HEK293 (cell line): ENCODE measurements at regions not wholly inside any gene's neighbourhood (a gene's known extent, or its start where the extent isn't known, plus 50 kb on each side); places are given as distances from the start of the nearest gene placed in this dataset.

Experiments used
- CTCF ChIA-PET: fragments of 350-600 bp; formaldehyde crosslinking; extraction: SDS; loops from one replicate; lab custom pipeline; 2021; ENCODE audit warnings: antibody characterized with exemption; lab: Yijun Ruan, JAX
- POLR2A ChIA-PET: fragments of 300-600 bp; formaldehyde crosslinking; extraction: SDS; loops from one replicate; lab custom pipeline; 2020; ENCODE audit warnings: antibody characterized with exemption, inconsistent platforms; lab: Yijun Ruan, JAX
- H3K27ac ChIP-seq: fragments of 200-500 bp; sonication (Bioruptor generic); 2 replicates; pipeline ENCODE4 v1.5.1; 2014; ENCODE audit warnings: low read depth, low read length, control low read depth, inconsistent platforms; ENCODE audit errors: extremely low read depth
- H3K36me3 ChIP-seq, 2 experiments: fragments of 200-500 bp in 1 of 2; sonication (Bioruptor generic) in 1 of 2; 1 replicate in 1 of 2; 2 replicates in 1 of 2; pipeline ENCODE4 v1.5.1; 2014 to 2017; ENCODE audit warnings: inconsistent platforms in 2 of 2, low read length in 2 of 2; ENCODE audit not compliant: control insufficient read depth in 2 of 2, insufficient read depth in 1 of 2
- H3K4me1 ChIP-seq: fragments of 200-500 bp; sonication (Bioruptor generic); 2 replicates; pipeline ENCODE4 v1.5.1; 2014; ENCODE audit warnings: mild to moderate bottlenecking, low read length, inconsistent platforms; ENCODE audit not compliant: control insufficient read depth, insufficient read depth
- H3K4me3 ChIP-seq: 2 replicates; pipeline ENCODE4 v1.5.1; 2011; ENCODE audit warnings: low read depth, mild to moderate bottlenecking, control low read depth, low read length, moderate library complexity
- H3K9me3 ChIP-seq: fragments of 200-500 bp; sonication (Bioruptor generic); 2 replicates; pipeline ENCODE4 v1.5.1; 2014; ENCODE audit warnings: low read depth, low read length, inconsistent platforms; ENCODE audit not compliant: control insufficient read depth, insufficient read depth
- FEZF1 ChIP-seq: fragments of 450-650 bp; formaldehyde crosslinking; IDR thresholded peaks from 2 replicates; pipeline ENCODE4 v1.5.1; 2016; ENCODE audit warnings: missing biosample characterization, missing genetic modification characterization
- GLI4 ChIP-seq: fragments of 450-650 bp; formaldehyde crosslinking; IDR thresholded peaks from 2 replicates; pipeline ENCODE4 v1.5.1; 2016; ENCODE audit warnings: missing biosample characterization, missing genetic modification characterization
- IKZF3 ChIP-seq: fragments of 450-650 bp; IDR thresholded peaks from 2 replicates; pipeline ENCODE4 v1.5.0; 2018; ENCODE audit warnings: missing biosample characterization, mild to moderate bottlenecking, missing genetic modification characterization, moderate library complexity
- REPIN1 ChIP-seq: fragments of 450-650 bp; formaldehyde crosslinking; IDR thresholded peaks from 2 replicates; pipeline ENCODE4 v1.5.1; 2017; ENCODE audit warnings: missing biosample characterization, missing genetic modification characterization, low read depth
- SETDB1 ChIP-seq: IDR thresholded peaks from one replicate; pipeline ENCODE4 v1.6.1; 2017; ENCODE audit warnings: mild to moderate bottlenecking, low read length, moderate library complexity, mixed read lengths; ENCODE audit not compliant: insufficient read length
- YY1 ChIP-seq: fragments of 450-650 bp; formaldehyde crosslinking; IDR thresholded peaks from 2 replicates; pipeline ENCODE4 v1.5.1; 2018; ENCODE audit warnings: missing biosample characterization, missing genetic modification characterization
- ZBTB20 ChIP-seq: fragments of 450-650 bp; formaldehyde crosslinking; IDR thresholded peaks from 2 replicates; pipeline ENCODE4 v1.5.1; 2016; ENCODE audit warnings: missing biosample characterization, missing genetic modification characterization
- ZBTB21 ChIP-seq: fragments of 450-650 bp; formaldehyde crosslinking; IDR thresholded peaks from 2 replicates; pipeline ENCODE4 v1.5.1; 2017; ENCODE audit warnings: missing biosample characterization, missing genetic modification characterization
- ZBTB8A ChIP-seq: fragments of 450-650 bp; formaldehyde crosslinking; IDR thresholded peaks from 2 replicates; pipeline ENCODE4 v1.5.1; 2016; ENCODE audit warnings: missing biosample characterization, missing genetic modification characterization
- ZFHX2 ChIP-seq: fragments of 450-650 bp; formaldehyde crosslinking; conservative IDR thresholded peaks from 2 replicates; pipeline ENCODE4 v1.5.1; 2016; ENCODE audit warnings: missing biosample characterization, missing genetic modification characterization
- ZNF174 ChIP-seq: fragments of 450-650 bp; formaldehyde crosslinking; IDR thresholded peaks from 2 replicates; pipeline ENCODE4 v1.5.0; 2017; ENCODE audit warnings: missing biosample characterization, mild to moderate bottlenecking, missing genetic modification characterization
- ZNF292 ChIP-seq: fragments of 450-650 bp; formaldehyde crosslinking; IDR thresholded peaks from 2 replicates; pipeline ENCODE4 v1.5.1; 2016; ENCODE audit warnings: low read depth, missing biosample characterization, missing genetic modification characterization, borderline replicate concordance
- ZNF548 ChIP-seq: fragments of 450-650 bp; formaldehyde crosslinking; IDR thresholded peaks from 2 replicates; pipeline ENCODE4 v1.5.1; 2016; ENCODE audit warnings: missing biosample characterization, missing genetic modification characterization
- ZNF555 ChIP-seq: fragments of 450-650 bp; formaldehyde crosslinking; conservative IDR thresholded peaks from 2 replicates; pipeline ENCODE4 v1.5.1; 2017; ENCODE audit warnings: missing biosample characterization, mild to moderate bottlenecking, missing genetic modification characterization, inconsistent platforms
- ZNF629 ChIP-seq: fragments of 450-650 bp; formaldehyde crosslinking; IDR thresholded peaks from 2 replicates; pipeline ENCODE4 v1.5.1; 2017; ENCODE audit warnings: missing biosample characterization, missing genetic modification characterization
- ZNF664 ChIP-seq: fragments of 450-650 bp; formaldehyde crosslinking; IDR thresholded peaks from 2 replicates; pipeline ENCODE4 v1.5.1; 2016; ENCODE audit warnings: missing biosample characterization, missing genetic modification characterization
- ZNF785 ChIP-seq: fragments of 450-650 bp; formaldehyde crosslinking; IDR thresholded peaks from 2 replicates; pipeline ENCODE4 v1.5.1; 2016; ENCODE audit warnings: missing biosample characterization, missing genetic modification characterization
- ZXDB ChIP-seq: fragments of 450-650 bp; formaldehyde crosslinking; IDR thresholded peaks from 2 replicates; pipeline ENCODE4 v1.5.1; 2016; ENCODE audit warnings: missing biosample characterization, missing genetic modification characterization
- TF ChIP-seq, protein P1 (sequence below): fragments of 450-650 bp; formaldehyde crosslinking; IDR thresholded peaks from 2 replicates; pipeline ENCODE4 v1.5.1; 2016; ENCODE audit warnings: missing biosample characterization, missing genetic modification characterization, borderline replicate concordance
- TF ChIP-seq, protein P2 (sequence below): IDR thresholded peaks from 2 replicates; pipeline ENCODE4 v1.6.1; 2011; ENCODE audit warnings: mild to moderate bottlenecking, low read depth, low read length, borderline replicate concordance
- TF ChIP-seq, protein P3 (sequence below): fragments of 450-650 bp; formaldehyde crosslinking; IDR thresholded peaks from 2 replicates; pipeline ENCODE4 v1.5.1; 2016; ENCODE audit warnings: missing biosample characterization, missing genetic modification characterization
- TF ChIP-seq, protein P4 (sequence below): fragments of 450-650 bp; formaldehyde crosslinking; IDR thresholded peaks from 2 replicates; pipeline ENCODE4 v1.5.1; 2016; ENCODE audit warnings: missing biosample characterization, missing genetic modification characterization
- TF ChIP-seq, protein P5 (sequence below): fragments of 450-650 bp; formaldehyde crosslinking; IDR thresholded peaks from 2 replicates; pipeline ENCODE4 v1.5.1; 2016; ENCODE audit warnings: missing biosample characterization, missing genetic modification characterization
- TF ChIP-seq, protein P6 (sequence below): fragments of 450-650 bp; formaldehyde crosslinking; IDR thresholded peaks from 2 replicates; pipeline ENCODE4; 2016; ENCODE audit warnings: missing biosample characterization, missing genetic modification characterization

DNA sequence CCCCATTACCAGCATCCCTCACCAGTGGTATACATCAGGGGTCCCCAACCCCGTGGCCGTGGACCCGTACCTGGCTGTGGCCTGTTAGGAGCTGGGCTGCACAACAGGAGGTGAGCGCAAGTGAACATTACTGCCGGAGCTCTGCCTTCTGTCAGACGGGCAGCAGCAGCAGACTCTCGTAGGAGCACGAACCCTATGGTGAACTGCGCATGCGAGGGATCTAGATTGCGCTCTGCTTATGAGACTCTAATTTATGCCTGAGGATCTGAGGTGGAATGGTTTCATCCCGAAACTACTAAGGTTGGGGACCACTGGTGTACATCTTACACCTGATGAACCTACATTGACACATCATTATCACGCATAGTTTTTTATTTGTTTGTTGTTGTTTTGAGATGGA lies 52.8 kb upstream of the DHX15 start:
- Histone ChIP-seq H3K4me1 (no peaks in the 10 kb centered on the region), H3K27ac (no peak overlapping the region), H3K4me3 (no peak overlapping the region), H3K36me3 (no peaks in the 10 kb centered on the region), H3K9me3 (no peaks in the 10 kb centered on the region)
- TF ChIP-seq ZFHX2 (tag by site-specific recombination) (no peak), ZNF555 (tag by site-specific recombination) (no peak), YY1 (no peak), ZBTB8A (tag by site-specific recombination) (no peak), ZBTB20 (tag by site-specific recombination) (no peak), SETDB1 (no peak), ZNF292 (tag by site-specific recombination) (no peak), ZNF664 (tag by site-specific recombination) (no peak), ZNF629 (tag by site-specific recombination) (no peak), FEZF1 (no peak), IKZF3 (tag by site-specific recombination) (no peak), ZXDB (no peak)
- TF ChIP-seq, protein P1, sequence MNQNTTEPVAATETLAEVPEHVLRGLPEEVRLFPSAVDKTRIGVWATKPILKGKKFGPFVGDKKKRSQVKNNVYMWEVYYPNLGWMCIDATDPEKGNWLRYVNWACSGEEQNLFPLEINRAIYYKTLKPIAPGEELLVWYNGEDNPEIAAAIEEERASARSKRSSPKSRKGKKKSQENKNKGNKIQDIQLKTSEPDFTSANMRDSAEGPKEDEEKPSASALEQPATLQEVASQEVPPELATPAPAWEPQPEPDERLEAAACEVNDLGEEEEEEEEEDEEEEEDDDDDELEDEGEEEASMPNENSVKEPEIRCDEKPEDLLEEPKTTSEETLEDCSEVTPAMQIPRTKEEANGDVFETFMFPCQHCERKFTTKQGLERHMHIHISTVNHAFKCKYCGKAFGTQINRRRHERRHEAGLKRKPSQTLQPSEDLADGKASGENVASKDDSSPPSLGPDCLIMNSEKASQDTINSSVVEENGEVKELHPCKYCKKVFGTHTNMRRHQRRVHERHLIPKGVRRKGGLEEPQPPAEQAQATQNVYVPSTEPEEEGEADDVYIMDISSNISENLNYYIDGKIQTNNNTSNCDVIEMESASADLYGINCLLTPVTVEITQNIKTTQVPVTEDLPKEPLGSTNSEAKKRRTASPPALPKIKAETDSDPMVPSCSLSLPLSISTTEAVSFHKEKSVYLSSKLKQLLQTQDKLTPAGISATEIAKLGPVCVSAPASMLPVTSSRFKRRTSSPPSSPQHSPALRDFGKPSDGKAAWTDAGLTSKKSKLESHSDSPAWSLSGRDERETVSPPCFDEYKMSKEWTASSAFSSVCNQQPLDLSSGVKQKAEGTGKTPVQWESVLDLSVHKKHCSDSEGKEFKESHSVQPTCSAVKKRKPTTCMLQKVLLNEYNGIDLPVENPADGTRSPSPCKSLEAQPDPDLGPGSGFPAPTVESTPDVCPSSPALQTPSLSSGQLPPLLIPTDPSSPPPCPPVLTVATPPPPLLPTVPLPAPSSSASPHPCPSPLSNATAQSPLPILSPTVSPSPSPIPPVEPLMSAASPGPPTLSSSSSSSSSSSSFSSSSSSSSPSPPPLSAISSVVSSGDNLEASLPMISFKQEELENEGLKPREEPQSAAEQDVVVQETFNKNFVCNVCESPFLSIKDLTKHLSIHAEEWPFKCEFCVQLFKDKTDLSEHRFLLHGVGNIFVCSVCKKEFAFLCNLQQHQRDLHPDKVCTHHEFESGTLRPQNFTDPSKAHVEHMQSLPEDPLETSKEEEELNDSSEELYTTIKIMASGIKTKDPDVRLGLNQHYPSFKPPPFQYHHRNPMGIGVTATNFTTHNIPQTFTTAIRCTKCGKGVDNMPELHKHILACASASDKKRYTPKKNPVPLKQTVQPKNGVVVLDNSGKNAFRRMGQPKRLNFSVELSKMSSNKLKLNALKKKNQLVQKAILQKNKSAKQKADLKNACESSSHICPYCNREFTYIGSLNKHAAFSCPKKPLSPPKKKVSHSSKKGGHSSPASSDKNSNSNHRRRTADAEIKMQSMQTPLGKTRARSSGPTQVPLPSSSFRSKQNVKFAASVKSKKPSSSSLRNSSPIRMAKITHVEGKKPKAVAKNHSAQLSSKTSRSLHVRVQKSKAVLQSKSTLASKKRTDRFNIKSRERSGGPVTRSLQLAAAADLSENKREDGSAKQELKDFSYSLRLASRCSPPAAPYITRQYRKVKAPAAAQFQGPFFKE (tag by site-specific recombination): no peak
- TF ChIP-seq, protein P2, sequence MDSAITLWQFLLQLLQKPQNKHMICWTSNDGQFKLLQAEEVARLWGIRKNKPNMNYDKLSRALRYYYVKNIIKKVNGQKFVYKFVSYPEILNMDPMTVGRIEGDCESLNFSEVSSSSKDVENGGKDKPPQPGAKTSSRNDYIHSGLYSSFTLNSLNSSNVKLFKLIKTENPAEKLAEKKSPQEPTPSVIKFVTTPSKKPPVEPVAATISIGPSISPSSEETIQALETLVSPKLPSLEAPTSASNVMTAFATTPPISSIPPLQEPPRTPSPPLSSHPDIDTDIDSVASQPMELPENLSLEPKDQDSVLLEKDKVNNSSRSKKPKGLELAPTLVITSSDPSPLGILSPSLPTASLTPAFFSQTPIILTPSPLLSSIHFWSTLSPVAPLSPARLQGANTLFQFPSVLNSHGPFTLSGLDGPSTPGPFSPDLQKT: no peak
- CTCF ChIA-PET: no interaction called here
- POLR2A ChIA-PET: no interaction called here

DNA sequence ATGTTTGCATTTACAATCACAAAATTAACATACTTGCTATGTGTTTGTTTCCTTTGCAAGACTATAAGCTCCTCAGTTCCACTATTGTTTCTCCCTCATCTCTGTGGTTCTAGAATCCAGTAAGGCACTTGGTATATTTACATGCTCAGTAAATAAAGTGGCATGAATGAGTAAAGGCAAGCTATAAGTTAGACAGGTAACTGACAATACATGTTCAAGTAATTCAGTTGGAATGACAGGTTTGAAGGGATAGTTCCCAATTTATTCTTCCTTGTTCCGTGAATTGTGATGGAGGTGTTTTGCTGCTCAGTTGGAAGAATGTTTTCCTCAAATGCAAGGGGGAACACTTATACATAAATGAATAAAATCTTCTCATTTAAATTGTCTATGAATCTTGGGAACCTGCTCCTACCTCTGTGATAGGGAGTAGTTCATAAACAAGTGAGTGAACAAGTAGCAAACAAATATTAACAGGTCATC lies 54.1 kb upstream of the DHX15 start:
- CTCF ChIA-PET: no interaction called here
- TF ChIP-seq ZBTB21: no peak
- no peak for TF ChIP-seq ZNF174
- TF ChIP-seq, protein P3, sequence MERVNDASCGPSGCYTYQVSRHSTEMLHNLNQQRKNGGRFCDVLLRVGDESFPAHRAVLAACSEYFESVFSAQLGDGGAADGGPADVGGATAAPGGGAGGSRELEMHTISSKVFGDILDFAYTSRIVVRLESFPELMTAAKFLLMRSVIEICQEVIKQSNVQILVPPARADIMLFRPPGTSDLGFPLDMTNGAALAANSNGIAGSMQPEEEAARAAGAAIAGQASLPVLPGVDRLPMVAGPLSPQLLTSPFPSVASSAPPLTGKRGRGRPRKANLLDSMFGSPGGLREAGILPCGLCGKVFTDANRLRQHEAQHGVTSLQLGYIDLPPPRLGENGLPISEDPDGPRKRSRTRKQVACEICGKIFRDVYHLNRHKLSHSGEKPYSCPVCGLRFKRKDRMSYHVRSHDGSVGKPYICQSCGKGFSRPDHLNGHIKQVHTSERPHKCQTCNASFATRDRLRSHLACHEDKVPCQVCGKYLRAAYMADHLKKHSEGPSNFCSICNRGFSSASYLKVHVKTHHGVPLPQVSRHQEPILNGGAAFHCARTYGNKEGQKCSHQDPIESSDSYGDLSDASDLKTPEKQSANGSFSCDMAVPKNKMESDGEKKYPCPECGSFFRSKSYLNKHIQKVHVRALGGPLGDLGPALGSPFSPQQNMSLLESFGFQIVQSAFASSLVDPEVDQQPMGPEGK: no peak
- no peak for TF ChIP-seq REPIN1 (tag by site-specific recombination)
- TF ChIP-seq, protein P4, sequence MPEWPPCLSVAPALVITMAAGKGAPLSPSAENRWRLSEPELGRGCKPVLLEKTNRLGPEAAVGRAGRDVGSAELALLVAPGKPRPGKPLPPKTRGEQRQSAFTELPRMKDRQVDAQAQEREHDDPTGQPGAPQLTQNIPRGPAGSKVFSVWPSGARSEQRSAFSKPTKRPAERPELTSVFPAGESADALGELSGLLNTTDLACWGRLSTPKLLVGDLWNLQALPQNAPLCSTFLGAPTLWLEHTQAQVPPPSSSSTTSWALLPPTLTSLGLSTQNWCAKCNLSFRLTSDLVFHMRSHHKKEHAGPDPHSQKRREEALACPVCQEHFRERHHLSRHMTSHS (tag by site-specific recombination): no peak
- TF ChIP-seq, protein P5, sequence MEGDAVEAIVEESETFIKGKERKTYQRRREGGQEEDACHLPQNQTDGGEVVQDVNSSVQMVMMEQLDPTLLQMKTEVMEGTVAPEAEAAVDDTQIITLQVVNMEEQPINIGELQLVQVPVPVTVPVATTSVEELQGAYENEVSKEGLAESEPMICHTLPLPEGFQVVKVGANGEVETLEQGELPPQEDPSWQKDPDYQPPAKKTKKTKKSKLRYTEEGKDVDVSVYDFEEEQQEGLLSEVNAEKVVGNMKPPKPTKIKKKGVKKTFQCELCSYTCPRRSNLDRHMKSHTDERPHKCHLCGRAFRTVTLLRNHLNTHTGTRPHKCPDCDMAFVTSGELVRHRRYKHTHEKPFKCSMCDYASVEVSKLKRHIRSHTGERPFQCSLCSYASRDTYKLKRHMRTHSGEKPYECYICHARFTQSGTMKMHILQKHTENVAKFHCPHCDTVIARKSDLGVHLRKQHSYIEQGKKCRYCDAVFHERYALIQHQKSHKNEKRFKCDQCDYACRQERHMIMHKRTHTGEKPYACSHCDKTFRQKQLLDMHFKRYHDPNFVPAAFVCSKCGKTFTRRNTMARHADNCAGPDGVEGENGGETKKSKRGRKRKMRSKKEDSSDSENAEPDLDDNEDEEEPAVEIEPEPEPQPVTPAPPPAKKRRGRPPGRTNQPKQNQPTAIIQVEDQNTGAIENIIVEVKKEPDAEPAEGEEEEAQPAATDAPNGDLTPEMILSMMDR (tag by site-specific recombination): no peak
- TF ChIP-seq GLI4 (tag by site-specific recombination): no peak
- no peak for TF ChIP-seq ZNF548
- no peak for TF ChIP-seq ZNF785 (tag by site-specific recombination)
- TF ChIP-seq, protein P6, sequence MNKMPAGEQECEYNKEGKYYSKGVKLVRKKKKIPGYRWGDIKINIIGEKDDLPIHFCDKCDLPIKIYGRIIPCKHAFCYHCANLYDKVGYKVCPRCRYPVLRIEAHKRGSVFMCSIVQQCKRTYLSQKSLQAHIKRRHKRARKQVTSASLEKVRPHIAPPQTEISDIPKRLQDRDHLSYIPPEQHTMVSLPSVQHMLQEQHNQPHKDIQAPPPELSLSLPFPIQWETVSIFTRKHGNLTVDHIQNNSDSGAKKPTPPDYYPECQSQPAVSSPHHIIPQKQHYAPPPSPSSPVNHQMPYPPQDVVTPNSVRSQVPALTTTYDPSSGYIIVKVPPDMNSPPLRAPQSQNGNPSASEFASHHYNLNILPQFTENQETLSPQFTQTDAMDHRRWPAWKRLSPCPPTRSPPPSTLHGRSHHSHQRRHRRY: no peak

More for the DNA sequence above, 54.1 kb upstream of the DHX15 start:
- Histone ChIP-seq H3K4me3 (no peak overlapping the region), H3K36me3 (no peaks in the 10 kb centered on the region), H3K27ac (no peak overlapping the region), H3K9me3 (no peaks in the 10 kb centered on the region), H3K4me1 (no peaks in the 10 kb centered on the region)
- POLR2A ChIA-PET: no interaction called here
